GM21360 (cell line): ENCODE measurements at regions not wholly inside any gene's neighbourhood (a gene's known extent, or its start where the extent isn't known, plus 50 kb on each side); places are given as distances from the start of the nearest gene placed in this dataset.

Source experiments
- ATAC-seq: cut with Tn5 transposase; IDR thresholded peaks from one replicate; pipeline ENCODE4 v1.9.1; 2021; ENCODE audit warnings: mild to moderate bottlenecking, moderate library complexity; ENCODE audit not compliant: unreplicated experiment

DNA sequence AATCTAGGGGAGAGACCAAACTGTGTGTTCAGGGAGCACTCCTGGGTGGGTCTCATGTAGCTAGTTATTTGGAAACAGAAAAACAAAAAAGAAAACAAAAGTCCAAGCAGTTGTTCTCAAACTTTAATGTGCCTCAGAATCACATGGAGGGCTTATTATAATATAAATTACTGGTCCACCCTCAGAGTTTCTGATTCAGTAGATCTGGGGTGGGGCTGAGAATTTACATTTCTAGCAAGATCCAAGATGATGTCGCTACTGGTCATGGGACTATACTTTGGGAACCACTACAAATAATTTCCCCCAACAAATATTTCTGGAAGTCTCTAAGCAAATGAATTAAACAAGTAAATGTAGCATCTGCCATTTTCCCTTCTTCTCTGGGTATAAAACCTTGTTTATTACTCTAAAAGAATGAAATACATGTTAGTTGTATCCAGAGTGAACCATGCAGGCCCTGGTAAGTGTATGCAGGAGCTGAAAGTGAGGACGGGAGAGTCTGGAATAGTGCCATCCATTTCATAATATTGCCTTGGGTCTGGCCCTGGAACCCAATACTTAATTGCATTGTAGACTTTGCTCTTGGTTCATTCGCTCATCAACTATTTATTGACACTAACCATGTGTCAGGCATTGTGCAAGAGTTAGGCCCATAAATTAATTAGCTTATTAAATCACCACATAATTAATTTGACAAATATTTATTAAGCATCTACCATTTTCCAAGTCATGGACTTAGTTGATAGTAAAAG, 490.8 kb downstream of the EPM2A start:
- ATAC-seq = no peak

DNA sequence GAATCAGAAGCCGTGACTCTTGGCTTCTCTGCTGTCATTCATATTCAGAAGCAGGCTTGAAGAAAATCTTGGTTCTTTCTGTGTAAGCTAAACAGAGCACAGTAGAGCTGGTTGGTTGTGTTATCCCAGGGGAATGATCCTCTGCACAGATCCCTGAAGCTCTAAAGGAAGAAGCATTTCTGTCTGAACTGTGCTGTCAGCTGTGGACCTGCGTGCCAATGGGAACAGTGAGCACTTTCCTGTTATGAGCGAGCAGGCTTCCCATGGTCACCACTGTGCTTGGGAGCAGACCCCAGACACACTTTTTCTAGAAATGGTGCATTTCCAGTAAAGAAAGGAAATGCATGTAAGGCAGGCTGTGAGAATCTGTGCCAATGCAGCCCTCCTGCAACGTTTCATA, 490.2 kb downstream of the EPM2A start:
- ATAC-seq = no peak

DNA sequence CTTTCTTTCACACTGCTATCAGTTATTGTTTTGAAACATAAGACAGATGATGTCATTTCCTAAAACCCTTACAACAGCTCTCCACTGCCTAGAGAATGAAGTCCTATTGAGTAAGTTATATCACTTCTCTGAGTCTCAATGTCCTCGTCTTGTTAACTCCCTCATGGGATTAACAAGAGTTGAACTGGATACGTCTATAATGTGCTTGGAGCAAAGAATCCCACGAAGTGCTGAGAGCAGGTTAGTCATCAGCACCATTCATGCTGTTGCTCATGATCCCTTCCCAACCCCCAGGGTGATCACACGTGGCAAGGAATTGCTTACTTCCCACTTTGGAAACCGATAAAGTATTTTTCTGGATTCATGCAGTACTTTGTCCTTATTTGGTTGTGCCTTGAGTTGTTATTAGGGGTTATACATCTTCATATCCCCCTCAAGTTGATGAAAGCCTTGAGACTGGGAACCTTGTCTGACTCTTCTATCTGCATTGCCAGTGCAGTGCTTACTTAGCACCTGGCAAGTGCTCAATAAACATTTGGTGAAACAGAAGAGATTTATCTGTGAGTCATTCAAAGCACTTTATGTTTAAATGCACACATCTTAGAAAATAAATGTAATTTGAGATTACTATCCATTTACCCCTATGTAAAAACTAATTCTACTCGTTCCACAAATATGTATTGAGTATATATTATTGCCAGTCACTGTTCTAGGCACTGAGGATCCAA, 487.5 kb downstream of the EPM2A start:
- no peak for ATAC-seq

DNA sequence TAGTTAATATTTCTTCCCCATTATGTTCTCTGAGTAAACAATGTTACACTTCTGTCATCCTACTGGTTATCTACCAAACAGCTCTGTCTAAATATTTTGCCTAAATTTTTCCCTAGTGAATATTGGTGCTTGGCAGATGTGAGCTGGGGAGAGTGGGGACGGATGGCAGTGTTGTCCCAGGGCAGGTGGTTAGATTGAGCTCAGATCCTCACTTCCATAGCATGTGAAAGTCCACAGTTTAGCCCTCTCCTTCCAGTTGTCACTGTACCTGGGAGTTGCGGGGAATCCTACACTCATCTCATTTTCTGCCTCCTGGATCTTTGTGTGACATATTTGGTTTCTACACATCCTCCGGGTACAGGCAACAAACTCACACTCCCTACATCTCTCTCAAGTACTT, 484.9 kb downstream of the EPM2A start:
- ATAC-seq = no peak

DNA sequence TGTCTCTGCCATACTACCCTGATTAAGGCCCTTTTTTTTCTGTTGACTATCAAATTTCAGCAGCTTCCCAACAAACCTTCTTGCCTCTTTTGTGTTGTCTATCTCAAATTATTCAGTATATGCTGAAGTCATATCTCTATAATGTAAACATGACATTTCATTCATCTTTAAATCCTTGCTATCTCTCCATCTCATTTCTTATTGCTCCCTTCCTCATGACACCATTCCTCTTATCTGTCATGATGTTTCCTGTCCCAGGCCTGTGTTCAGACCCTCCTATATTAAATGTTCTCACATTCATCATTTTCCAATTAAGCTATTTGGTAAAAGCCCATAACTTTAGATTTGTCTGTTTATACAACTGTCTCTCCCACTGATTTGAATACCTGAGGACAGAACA, 482.6 kb downstream of the EPM2A start:
- ATAC-seq = no peak

DNA sequence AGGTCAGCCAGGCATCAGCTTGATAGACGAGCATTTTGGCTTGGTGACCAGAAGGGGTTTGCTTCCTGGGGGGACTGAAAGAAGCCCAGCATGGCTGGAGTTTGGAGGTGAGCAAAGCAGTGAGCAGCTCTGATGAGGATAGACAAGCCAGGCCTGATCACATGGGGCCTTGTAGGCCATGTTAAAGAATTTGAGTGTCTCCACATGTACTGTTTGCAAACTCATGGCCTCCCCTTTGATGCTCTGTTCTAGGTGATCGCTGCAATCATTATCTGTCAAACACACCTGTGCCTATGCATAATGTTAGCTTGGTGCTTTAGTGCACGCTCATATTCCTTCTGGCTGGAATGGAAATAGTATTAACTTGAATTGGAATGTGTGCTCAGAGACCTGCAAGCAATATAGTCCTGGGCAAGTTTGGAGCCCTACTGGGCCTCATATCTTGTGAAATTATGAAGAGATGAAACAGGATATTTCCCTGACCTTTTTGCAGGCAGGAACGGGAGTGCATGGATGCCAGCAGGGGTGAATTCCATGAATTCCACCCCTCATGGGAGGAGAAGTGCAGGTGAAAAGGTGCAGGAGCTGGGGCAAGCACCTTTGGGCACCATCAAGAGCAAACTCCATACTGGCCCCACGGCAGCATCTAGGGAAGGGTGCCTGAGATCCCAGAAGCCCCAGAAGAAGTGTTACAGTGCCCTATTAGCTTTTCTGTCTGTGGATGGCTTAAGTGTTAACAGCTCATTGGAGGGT, 480.5 kb downstream of the EPM2A start:
- ATAC-seq = no peak

DNA sequence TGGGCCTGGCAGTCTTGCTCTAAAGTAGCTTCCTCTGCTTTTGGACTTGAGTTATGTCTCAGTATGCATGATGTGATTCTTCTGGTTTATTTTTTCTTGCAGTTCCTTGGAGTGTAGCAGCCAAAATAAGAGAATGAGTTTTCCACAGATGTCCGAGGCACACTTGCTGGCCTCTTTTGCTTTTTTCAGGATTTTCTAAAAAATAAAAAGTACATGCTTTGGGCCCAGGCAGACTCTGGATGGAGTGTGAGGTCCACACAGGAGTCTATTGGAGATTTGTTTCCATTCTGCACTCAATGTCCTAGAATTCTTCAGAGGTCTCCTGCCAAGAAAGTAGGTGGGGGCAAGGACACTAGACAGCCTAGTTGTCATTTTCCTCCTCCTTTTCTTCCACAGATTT, 477.6 kb downstream of the EPM2A start:
- no peak for ATAC-seq

DNA sequence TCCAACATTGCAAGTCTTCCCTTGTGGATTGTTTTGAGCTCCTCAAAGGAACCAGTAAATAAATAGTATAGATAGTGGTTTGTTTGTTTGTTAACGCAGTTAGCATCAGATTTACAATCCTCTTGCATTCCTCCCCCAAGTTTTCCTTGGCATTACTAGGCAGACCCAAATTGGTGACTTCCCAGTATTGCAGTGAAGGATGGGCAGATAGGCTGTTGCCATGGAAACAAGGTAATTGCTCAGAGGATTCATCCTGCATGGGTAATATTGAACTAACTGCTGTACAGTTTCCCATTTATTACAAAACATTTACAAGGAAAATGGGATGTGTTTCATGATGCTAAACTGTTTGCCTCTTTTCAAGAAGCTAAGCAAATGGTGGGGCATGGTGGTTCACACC, 477.2 kb downstream of the EPM2A start:
- no peak for ATAC-seq

DNA sequence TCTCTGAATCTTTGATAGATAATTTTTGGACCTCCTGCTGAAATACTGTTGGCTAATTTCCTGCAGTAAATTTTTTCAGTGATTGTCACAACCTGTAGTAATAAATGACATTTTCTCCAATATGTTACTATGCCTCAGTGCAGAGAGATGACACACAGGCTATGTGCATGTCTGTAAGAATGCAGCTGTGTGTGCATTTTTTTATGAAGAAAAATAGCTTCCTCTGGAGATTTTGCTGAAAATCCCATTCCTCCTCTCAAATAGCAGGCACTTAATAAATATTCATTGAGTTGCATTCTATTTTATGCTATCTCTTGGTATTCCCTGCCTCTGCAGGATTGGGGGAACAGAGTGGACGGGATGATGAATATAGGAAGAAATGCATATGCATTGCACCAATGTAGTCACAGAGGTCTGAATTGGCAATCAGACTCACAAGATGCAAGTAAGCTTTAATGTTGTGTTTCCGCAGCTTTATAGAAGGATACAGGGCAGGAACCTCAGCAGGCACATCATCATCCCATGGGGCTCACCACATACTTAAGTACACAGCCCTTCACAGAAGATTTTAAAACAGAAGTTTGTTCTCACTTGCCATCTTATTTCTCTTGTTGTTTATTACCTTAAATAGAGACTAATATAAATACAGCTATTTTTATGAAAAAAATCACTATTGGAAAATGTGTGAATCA, 474.7 kb downstream of the EPM2A start:
- ATAC-seq = no peak

DNA sequence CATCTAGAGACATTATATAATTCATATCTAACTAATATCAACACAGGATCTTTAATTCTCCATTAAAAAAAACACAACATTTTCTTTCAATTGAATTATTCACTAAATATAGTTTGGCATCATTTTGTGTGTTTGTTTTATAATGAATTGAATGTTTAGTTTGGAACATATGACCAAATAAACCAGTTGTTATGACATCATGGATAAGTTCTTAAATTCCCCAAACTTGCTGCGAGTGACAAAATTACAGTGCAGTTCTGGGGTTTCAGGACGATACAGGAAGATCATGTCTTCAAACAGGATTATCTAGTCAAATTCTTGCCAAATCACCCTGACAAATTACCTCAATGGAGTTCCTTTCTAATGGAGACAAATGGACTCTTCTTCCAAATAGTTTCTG, 473.6 kb downstream of the EPM2A start:
- no peak for ATAC-seq

DNA sequence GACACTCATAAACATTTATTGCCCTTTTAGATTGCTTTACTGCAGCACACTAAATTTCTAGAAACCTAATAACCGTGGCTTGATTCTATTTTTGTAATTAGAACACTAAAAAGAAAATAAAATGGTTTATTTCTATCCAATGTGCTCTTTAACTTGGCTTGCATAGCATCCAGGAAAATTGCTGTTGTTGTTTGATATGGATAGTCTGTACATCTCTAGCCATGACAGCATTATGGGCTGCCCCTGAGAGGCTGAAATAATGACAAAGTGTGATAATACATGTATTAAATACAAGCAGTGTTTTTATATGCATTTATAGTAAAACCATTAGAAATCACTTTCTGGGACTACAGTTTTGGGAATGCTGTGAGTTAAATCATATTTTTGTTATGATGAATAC, 472.5 kb downstream of the EPM2A start:
- ATAC-seq = no peak

DNA sequence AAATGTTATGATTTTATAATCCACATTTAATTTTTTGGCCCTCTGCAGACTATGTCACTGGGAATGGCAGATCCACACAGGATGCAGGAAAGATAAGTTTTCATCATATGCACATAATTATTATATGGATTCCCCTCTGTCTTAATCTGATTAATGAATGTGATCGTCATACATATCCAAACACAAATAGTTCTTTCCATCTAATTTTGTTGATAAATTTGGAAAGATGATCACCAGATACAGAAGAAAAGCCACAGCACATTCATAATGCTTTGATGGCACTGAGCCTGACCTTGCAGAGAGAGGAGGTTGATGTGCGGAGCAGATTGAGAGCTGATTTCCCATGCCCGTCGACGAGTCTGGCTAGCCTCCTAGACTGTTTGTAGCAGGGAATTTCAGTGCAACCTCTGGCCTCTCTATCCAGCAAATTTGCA, 471.5 kb downstream of the EPM2A start:
- ATAC-seq = no peak

DNA sequence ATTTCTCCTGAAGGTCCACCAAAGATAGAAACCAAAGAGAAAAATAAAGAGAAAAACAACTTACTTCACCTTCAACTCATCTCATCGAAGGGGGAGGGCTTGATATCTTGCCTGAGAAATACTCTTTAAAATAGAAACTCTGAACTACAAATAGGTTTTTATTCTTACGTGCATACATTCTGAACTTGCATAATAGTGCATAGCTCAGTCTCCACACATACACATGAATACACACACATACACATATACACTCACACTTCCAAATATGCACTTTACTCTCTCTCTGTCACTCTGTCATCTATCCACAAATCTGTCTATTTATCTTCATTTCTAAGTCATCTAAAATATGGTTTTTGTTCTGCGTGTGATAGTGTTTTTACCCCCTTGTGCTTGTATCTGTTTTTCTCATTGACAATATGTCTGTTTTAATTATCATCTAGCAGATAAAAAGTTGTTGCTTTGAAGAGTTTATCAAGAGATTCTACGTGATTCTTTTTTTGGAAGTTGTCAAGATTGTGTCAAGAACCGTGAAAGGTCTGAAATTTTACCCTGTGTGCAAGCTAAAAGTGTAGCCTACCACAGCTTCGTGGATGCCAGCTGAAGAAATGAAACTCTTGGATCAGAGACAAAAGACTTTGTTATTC, 468.8 kb downstream of the EPM2A start:
- ATAC-seq = no peak

DNA sequence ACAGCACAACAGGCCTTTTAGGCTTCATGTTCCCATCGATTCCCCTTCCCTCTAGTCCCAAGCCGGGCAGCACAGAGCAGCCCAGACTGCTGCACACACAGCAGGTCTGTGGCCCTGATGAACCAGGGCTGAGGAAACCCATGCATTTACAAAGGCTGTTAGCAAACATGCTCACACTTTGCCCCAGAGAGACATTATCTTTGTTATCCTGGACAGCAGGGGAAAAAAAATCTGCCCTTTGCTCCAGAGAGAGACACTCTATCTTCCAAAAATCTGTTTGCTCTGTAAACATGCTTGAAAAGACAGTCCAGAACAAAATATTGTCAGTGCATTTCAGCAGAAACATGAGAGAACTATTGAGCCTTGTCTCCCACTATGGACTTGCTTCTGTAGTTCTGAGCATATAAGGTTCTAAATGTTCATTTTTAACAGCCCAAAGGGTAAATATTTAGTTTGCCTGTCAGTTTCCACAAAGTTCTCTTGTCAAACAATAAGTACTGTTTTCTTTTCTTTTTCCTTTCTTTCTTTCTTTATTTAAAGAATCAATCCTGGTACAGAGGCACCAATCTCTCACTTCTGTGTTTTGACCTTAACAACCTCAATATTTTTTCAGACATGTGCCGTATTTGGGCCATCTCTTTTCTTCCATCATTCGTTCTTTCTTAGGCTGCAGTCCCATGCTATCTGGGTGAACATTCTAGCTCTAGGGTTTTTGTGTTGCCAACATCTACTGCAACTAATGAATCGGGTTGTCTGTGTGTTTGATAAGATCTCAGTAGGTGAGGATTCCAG, 468.0 kb downstream of the EPM2A start:
- no peak for ATAC-seq

DNA sequence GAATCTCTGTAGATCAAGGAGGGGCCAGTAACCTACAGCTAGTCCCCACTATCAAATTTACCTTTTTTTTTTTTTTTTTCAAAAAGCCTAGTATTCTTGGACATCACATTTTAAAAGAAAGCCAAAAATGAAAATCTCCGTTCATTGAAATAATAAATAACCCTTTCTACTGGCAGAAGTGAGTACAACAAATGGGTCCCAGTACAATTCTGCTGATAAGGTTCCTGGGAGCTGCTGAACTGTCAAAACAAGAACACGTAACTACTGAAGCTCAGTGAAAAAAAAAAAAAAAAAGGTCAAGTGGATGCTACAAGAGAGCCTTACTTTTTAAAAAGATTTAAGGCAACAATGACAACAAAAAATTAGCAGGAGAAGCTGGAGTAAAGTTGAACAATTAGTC, 464.9 kb downstream of the EPM2A start:
- ATAC-seq = no peak

DNA sequence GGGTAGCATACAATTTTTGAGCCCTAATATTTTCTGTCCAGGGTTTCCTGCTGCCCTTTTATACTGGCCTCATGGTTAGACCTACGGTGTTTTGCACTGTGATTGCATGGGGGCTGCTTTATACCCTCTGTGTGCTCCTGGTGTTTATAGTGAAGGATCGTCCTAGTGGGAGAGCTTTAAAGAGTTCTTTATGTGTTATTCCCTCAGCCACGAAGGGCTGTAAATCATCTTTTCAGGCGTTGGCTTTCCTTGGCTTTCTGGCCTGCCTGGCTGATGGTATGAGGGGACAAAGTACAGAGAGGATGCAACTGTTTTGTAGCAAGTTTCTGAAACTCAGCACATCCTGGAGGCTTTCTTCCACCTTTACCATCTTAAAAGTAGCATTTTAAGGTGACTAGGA, 464.3 kb downstream of the EPM2A start:
- no peak for ATAC-seq

DNA sequence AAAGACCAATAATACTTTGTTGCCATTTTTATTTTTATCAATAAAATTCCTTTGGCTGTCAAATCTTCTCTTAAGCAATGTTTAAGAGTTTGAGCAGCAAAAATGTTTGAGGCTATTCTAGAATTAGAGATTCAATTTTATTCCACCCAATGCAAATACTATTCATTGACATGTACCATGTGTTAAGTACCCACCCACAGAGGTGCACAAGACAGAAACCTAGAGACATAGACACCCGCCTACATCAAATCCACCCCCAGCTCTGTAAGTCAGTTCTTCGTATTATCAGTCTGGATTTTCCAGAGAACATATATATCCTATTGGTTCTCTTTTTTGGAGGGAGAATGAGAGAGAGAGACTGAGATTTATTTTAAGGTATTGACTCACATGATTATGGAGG, 463.7 kb downstream of the EPM2A start:
- ATAC-seq = no peak

DNA sequence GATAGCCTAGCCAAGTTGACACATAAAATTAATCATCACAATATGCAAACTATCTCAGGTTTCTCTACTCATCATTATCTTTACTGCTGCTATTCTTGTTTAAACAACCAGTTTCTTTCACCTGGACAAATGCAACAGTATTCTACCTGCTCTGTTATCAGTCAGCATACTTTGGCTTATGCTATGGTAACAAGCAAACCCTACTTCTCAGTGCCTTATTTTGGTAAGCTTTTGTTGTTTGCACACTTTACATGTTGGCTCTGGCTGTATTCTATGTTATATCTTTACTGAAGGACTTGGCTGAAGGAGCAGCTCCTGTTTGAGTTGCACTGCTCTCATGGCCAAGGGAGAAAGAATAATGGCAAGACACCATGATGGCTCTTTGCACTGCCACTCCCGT, 463.1 kb downstream of the EPM2A start:
- no peak for ATAC-seq

DNA sequence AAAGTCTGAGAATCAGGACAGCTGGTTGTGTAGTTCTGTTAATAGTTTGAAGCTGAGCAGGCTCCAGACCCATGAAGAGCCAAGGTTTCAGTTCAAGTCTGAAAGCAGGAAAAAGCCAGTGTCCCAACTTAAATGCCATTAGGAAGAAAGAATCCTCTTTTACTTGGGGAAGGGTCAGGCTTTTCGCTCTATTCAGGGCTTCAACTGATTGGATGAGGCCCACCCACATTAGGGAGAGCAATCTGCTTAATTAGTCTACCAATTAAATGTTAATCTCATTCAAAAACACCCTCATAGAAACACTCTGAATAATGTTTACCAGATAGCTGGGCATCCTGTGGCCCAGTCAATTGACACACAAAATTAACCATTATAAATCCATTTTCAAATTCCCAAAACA, 462.2 kb downstream of the EPM2A start:
- no peak for ATAC-seq

DNA sequence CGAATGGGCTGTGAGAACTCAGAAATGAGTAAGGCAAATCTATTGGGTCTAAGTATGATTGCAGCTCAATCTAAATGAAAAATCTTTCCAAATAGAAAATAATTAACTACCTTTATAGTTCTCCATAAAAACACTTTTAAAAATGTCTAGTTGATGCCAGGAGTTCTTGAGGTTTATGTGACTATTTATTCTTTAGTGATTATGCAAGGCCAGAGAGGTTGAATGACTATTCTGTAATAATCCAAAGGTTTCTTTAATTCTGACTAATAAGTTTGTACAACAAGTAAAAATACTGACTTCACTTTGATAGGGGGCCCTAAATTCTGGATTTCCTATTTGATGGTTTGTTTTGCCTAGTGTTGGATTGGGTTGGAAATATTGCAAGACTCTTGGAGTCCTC, 461.2 kb downstream of the EPM2A start:
- no peak for ATAC-seq
